Anterior cingulate cortex (tissue), 58 donors: ENCODE measurements at regions not wholly inside any gene's neighbourhood (a gene's known extent, or its start where the extent isn't known, plus 50 kb on each side); places are given as distances from the start of the nearest gene placed in this dataset.
"Not testable (repeated sequence)": the region's sequence is repeated elsewhere in the genome, so short reads cannot be mapped to it uniquely, and the experiment has no call there.

Experiments
- DNase-seq, 58 donors: peaks; one replicate each; lab custom pipeline; 2025; lab: John Stamatoyannopoulos, UW

DNA sequence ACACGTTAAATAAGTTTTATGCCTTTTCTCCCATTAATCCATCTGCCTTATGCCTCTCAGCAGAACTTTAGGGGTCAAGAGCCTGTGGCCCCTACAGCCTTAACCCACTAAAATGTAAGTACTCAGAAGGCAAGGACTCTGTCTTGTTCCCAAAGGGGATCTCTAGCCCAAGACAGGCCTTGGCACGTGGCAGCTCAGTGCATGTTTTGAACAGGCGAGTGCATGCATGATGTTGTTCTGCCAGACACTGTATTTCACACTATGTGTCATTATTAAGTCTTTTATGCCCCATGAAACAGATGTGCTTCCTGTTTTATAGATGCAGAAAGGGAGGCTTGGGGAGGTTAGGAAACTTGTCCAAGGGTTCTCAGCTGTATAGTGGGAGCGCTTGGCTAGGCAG is 102.8 kb downstream of the ETS2 start:
- DNase-seq: no peak

DNA sequence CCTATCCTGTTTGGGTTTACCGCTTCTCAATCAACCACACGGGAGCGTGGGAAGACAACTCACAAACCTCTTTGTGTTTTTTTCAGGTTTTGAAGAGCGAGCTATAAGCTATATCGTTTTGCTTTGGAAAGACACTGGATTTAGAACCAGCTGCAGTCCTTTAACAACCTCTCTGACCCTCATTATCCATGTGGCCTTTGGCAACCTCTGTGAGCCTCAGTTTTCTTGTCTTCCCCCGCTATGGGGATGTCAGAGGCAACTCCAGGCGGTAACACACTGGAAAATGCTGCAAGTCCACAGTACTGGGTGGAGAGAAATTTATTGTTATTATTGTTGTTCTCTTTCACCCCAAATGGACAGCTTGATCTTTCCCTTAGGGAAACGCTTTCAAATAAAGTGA is 100.0 kb downstream of the ETS2 start:
- DNase-seq: no peak

DNA sequence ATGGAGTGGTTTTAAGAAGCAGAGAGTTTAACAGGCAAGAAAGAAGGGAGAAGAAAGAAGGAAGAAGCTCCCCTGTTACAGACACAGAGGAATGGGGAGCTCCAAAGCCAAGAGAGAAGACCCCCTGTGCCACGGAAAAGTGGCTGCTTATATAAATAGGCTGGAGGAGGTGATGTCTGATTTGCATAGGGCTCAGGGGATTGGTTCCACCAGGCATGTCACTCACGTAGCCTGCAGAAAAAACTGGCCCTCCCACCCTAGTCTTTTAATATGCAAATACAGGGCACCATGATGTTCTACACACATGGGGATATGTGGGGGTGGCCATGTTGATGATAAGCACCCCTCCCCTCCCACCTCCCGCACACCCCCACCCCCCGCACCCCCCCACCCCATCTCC is 99.6 kb downstream of the ETS2 start:
- DNase-seq: no peak

DNA sequence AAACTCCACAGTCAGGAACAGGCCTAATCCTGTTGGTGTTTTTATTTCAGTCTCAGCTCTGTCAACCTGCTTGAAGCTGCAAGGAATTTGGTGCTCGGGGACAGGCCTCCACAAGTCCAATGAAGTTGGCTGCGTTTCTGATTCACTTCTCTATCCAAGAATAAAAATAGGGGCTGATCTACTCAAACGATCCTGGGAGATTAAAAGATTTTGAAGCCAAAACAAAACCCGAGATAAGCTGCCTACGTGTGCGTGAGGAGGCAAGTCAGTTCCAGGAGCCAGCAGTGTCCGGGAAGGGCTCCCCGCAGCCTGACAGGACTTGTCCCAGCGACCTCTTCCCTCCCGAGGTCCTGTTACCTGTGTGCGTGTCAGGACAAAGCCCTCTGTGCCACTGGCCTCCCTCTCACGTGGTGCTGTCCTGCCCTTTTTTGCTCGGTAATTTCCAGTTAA is 98.0 kb downstream of the ETS2 start:
- DNase-seq: no peak

DNA sequence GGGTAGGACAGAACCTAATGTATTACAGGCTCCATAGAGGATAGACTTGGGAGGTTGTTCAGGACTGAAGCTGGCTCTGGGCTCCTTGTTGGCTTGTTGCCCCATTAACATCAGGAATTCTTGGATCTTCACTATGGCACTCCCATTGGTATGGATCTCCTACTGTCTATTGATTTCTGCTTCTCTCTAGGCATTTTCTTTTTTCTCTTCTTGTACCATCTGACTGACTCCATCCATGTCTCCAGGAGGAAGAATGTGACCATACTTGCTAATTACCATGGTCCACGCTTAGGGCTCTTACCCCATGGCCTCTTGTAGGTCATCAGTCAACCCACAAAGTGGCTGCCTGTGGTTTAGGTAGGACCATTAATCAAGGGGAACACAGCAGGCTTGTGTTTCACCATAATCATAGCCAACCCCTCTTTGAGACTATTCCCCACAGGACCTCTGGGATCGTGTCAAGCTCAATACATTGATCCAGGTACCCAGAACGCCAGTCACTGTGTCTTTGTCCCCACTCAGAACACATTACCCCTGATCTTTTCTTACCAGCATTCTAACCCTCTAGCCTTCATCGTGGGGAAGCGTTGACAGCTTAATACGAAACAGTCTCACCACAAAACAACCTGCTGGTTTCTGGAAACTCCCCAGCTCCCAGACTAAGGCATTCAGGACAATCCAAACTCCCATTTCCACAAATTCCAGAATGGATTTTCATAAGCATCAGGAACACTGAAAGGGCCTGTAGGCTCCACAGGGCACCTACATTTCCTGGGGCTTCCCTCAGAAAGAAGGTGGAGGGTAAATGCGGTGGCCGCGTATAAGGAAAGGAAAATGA is 97.1 kb downstream of the ETS2 start:
- DNase-seq: no peak

DNA sequence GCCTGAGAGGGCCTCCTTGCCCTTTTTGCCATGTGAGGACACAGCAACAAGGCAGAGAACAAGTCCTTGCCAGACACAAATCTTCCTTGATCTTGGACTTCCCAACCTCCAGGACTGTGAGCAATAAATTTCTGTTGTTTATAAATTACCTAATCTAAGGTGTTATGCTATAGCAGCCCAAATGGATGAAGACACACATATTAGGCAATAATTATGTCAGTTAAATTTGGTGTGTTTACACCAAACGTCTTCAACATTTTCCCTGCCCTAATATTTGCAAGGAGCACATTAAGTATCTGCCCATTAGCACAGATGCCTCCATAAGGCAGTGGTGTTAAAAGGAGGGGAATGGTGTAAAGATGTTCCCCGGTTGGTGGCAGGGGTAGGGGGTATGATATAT is 94.8 kb downstream of the ETS2 start:
- DNase-seq: no peak

DNA sequence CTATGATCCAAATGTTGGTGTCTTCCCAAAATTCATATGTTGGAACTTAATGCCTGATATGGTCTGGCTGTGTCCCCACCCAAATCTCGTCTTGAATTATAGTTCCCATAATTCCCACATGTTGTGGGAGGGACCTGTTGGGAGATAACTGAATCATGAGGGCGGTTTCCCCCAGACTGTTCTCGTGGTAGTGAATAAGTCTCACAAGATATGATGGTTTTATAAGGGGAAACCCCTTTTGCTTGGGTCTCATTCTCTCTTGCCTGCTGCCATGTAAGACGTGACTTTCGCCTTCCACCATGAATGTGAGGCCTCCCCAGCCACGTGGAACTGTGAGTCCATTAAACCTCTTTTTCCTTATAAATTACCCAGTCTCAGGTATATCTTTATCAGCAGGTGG is 94.3 kb downstream of the ETS2 start:
- DNase-seq: not testable (repeated sequence)

DNA sequence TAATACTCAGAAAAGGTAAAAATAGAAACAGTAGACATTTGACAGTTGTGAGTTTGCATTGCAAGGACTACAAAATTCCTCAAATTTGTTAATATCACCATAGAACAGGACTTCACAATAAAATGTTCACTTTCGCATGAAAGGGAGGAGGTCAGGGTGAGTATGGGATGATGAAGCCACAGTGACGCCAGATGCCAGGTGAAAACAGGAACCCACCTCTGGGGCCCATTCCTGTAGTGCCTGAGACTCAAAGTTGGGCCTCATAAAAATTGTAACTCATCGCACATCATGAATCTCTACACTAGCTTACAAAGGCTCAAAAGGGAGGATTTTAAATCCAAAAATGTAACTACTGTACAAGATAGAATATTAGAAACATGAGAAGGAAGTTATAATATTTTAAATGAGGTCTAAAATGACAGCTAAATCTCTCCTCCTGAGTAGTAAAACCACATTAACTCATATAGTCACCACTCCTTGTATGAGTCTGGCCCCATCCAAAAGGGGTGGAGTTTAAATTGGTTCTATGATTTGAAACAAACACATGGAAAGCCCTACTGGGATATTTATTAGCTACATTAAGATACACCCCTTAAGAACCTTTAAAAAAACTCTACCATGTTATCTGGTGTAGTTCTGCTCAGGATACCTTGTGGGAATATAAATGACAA is 93.7 kb downstream of the ETS2 start:
- DNase-seq: no peak

DNA sequence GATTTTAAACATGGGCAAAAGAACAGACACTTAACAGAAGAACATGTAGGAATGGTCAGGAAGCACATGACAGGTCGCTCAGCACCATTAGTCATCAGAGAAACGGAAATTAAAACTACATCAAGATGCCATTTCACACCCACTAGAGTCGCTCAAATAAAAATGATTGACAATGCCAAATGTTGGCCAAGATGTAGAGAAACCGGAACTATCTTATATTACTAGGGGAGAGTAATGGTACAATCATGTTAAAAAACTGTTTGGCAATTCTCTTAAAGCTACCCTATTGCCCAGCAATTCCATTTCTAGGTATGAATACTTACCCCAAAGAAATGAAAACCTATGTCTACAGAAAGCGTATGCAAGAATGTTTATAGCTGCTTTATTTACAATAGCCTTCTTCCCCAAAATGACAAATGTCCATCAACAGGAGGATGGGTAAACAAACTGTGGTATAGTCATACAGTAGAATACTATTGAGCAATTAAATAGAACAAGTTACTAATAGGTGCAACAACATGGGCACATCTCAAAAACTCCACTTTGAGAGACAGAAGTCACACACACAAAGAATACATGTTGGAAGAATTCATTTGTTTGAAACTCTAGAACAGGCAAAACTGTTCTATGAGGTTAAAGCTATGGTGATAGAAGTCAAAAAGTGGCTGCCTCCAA is 92.8 kb downstream of the ETS2 start:
- DNase-seq: no peak

DNA sequence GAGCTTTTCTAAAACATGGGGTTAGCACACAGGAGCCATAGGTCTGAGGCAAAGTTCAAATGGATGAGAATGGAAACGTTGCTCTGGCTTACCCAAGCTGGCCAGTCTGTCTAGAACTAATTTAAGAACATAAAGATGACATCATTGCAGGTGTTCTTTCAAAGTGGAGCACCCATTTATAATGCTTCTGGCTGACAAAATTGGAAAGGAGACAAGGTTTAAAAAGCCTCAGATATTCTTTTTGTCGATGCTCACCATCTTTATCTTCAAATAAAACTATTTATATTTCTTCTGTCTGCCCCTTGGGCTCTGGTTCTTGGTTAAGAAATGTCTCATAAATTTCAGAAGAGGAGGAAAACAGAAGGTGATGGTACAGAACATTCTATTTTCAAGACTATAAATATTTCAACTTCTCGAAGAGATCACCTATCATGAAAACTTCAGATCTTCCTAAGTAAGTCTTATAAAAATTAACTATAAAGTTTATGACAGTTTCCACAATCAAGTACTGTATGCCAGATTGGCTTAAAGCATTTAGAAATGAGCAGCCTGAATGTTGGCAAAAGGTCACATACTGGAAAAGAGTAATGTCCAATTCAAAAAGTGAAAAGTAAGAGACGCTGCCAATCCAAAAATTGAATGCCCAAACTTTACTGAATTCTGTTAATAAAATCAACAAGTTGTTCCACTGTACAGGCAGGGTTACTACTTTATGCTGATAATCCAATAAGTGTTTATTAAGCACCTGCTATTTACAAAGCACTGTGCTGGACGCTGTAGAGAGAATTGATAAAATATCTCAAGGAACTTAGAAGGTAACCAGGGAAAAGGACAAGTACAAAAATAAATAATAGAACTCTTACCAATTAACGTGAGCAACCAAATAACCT is 92.0 kb downstream of the ETS2 start:
- no peak for DNase-seq

DNA sequence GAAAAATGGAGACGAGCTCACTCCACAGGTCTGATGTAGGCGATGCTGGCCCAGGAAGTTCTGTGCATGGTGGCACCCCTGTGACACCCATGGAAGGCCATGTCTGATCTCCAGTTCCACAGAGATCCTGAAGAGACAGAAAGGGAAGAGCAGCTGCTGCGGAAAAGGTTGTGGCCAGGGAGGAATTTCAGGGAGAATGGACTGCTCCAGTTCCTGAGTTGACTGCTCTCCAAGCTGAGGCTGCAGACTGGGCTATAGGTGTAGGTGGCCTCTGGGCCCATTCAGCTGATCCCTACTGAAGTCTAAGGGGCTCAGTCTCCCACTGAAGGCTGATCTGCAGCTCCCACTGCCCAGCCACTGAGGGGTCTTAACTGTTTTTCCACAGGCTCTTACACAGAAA is 89.2 kb downstream of the ETS2 start:
- no peak for DNase-seq

DNA sequence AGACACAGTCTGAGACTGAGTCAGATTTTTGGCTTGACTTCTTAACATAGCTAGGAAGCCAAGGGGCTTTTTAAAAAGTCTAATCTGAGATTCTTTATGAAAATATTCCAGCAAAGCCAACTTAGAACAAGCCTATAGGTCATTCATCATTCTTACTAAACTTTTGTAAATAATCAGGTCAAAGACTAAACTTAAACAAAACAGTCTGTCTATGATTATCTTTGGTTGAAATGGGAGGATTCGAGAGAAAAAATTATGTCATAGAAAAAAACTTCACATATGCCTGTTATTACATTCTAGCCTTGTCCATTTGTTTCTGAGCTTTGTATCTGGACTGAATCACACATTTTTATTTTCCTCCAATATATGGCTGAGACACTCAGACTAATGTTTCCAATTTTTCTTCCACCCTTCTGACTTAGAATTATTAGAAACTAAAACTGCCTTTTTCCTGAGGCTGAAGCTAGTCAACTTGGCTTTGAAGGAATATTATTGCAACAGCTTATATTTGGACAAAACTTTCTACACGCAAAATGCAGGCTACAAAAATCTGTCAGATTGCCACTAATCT is 83.3 kb downstream of the ETS2 start:
- no peak for DNase-seq

DNA sequence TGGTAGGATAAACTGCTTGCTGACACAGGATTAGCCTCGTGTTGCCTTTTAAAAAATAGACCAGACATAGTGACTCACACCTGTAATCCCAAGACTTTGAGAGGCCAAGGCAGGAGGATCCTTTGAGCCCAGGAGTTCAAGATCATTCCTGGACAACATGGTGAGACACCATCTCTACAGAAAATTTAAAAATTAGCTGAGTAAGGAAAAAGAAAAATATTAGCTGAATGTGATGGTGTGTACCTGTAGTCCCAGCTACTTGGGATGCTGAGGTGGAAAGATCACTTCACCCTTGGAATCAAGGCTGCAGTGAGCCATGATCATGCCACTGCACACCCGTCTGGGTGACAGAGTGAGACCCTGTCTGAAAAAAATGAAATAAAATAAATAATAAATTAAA is 82.0 kb downstream of the ETS2 start:
- DNase-seq: no peak

DNA sequence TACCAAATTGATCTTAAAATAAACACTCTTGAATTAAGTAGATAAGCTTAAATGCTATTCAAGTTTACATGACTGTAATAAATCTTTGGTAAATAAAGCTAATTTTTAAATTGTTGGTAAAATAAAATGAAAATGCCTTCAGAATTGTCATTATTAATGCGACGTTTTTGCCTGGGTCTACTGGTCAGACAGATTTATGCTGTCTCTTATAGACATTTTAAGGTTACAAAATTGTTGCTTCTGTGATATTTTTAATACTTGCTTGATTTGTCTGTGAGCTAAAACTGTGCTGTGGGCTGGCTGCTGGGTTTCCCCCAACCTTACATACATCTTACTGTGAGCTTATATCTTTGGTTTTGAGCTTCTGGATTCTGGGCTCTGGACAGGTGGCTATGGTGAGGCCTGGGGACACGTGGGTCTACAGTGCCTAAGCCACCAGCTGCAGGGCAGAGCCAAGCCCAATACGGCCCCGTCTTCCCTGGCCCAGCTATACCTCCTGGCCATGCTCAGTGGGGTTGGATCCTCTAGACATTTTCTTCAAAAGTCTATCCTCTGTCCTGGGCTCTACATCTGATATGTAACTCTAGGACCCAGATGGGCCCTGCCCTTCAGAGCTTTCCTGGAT is 81.4 kb downstream of the ETS2 start:
- DNase-seq: no peak

DNA sequence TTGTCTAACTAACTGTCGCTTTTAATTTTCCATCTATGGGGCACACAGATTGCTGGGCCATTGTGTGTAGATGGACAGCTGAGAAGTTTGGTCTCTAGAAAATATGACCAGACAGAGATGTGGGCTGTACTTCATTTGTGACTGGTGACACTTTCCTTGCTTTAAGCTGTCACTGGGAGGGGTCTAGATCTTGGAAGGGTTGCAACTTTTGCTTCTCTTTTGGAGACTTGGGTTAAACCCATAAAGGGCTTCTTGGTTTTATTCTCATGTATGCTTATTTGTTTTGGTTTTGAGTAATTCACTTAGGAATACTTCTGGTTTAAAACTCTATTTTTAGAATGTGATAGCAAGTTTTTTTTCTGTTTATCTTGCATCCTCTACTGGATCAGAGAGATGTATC is 80.2 kb downstream of the ETS2 start:
- no peak for DNase-seq

DNA sequence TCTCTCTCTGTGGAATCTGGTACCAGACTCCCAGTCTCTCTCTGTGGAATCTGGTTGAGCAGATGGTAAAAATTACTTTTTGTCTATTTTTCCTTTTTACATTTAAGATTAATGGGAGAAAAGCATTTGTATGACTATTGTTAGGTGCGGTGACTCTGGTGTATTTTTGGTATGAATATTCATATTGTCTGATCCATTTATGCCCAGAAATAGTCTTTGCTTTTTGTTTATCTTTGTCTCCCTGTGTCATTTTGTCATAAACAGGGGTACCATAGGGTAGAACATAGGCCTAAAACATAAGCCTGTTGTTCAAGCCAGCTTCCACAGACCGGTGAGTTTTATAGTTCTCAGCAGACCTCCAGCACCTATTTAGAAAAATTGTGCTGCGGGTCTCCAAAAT is 78.7 kb downstream of the ETS2 start:
- no peak for DNase-seq

DNA sequence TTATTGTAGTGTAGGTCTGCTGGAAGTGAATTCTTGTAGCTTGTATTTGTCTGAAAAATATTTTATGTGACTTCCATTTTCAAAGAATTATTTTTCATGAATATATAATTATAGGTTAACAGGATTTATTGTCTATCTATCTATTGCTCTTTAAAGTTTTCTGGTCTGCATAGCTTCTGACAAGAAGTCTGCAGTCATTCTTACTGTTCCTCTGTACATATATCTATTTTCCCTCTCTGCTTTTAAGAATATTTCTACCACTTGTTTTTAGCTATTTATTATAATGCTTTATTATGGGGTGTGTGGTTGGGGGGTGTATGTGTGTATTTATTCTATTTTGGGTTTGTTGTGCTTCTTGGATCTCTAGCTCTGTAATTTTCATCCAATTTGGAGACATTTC is 77.4 kb downstream of the ETS2 start:
- DNase-seq: no peak

DNA sequence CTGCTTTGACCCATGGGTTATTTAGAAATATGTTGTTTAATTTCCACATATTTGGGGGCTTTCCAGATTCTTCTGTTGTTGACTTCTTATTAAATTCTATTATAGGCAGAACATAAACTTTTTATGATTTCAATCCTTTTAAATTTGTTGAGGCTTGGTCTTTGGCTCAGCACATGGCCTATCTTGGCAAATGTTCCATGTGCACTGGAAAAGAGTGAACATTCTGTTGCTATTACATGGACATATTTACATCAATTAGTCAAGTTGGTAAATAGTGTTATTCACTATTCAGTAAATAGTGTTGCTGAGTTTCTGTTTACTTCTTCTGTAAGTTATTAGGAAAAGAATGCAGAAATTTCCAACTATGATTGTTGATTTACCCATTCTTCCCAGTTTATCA is 75.4 kb downstream of the ETS2 start:
- DNase-seq: no peak

DNA sequence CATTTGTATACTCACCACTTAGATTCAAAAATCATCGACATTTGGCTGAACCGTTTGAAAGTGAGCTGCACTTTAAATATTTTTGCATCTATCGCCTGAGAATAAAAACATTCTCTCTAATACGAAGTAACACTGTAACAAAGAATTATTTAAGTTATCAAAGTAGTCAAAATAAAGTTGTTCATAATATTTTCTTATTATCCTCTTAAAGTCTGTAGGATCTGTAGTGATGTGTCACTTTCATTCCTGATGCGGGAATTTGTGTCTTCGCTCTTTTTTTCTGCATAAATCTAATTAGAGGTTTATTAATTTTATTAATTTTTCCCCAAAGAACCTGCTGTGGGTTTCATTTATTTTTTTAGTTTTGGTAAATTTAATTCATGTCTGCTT is 74.8 kb downstream of the ETS2 start:
- DNase-seq: no peak
